Esophagus (tissue), 2 donors: ENCODE measurements at regions not wholly inside any gene's neighbourhood (a gene's known extent, or its start where the extent isn't known, plus 50 kb on each side); places are given as distances from the start of the nearest gene placed in this dataset.

ENCODE experiments used
- H3K27ac ChIP-seq, 2 donors: one replicate each; pipeline ENCODE4 v1.5.1; 2013; ENCODE audit warnings: low read depth in 2 of 2, mild to moderate bottlenecking in 2 of 2, inconsistent platforms in 1 of 2, low read length in 1 of 2, moderate library complexity in 1 of 2
- H3K27me3 ChIP-seq, 2 donors: one replicate each; pipeline ENCODE4 v1.6.1; 2013; ENCODE audit warnings: low read length in 2 of 2, control low read depth in 1 of 2, mild to moderate bottlenecking in 1 of 2; ENCODE audit not compliant: insufficient read depth in 2 of 2, control insufficient read depth in 1 of 2
- H3K36me3 ChIP-seq, 2 donors: one replicate each; pipeline ENCODE4 v1.6.1; 2013; ENCODE audit warnings: low read length in 1 of 2; ENCODE audit not compliant: control insufficient read depth in 2 of 2, insufficient read depth in 2 of 2
- H3K4me1 ChIP-seq, 2 donors: one replicate each; pipeline ENCODE4 v1.6.1; 2013; ENCODE audit warnings: low read length in 1 of 2; ENCODE audit not compliant: control insufficient read depth in 2 of 2, insufficient read depth in 2 of 2
- H3K4me3 ChIP-seq, 2 donors: one replicate each; pipeline ENCODE4 v1.5.1; 2013; ENCODE audit warnings: low read length in 2 of 2, mild to moderate bottlenecking in 2 of 2, low read depth in 1 of 2, moderate library complexity in 1 of 2
- H3K9me3 ChIP-seq, 2 donors: one replicate each; pipeline ENCODE4 v1.6.1; 2013; ENCODE audit warnings: mild to moderate bottlenecking in 2 of 2, low read depth in 1 of 2, low read length in 1 of 2, moderate library complexity in 1 of 2; ENCODE audit not compliant: control insufficient read depth in 2 of 2, insufficient read depth in 1 of 2
- WGBS, 2 donors: extraction: QIAGEN DNeasy Blood & Tissue Kit; methylation state at CpG; one replicate each; pipeline ENCODE4 v1.1.7; 2013; 5-methylcytosine and 5-hydroxymethylcytosine counted together
- donor health status: healthy with polysubstance abuse.
- donor health status: Bipolar disorder and iron deficiency.

- H3K27ac ChIP-seq = no peak overlapping the region
- no peaks in the 10 kb centered on the region for H3K36me3 ChIP-seq
- H3K9me3 ChIP-seq = no peaks in the 10 kb centered on the region
- 81 to 92% methylated on average over 2 of the region's 2 CpGs for WGBS, 2 donors
- no peaks in the 10 kb centered on the region for H3K4me1 ChIP-seq
- H3K4me3 ChIP-seq = no peak overlapping the region
- H3K27me3 ChIP-seq = no peaks in the 10 kb centered on the region
Observed at GRCh38 chr16:80437707-80438106, 103.1 kb upstream of the DYNLRB2 start.

GRCh38 chr16:80436510-80436909, 104.3 kb upstream of the DYNLRB2 start:
- Histone ChIP-seq H3K36me3 (no peaks in the 10 kb centered on the region), H3K27me3 (no peaks in the 10 kb centered on the region), H3K4me3 (no peak overlapping the region), H3K27ac (no peak overlapping the region), H3K9me3 (no peaks in the 10 kb centered on the region), H3K4me1 (no peaks in the 10 kb centered on the region)

GRCh38 chr16:80433623-80434022, 107.2 kb upstream of the DYNLRB2 start:
- Histone ChIP-seq H3K4me3 (no peak overlapping the region), H3K4me1 (no peaks in the 10 kb centered on the region), H3K27ac (no peak overlapping the region), H3K27me3 (no peaks in the 10 kb centered on the region), H3K9me3 (no peaks in the 10 kb centered on the region), H3K36me3 (no peaks in the 10 kb centered on the region)
- 62 to 69% methylated on average over 2 of the region's 2 CpGs for WGBS, 2 donors

- Histone ChIP-seq H3K9me3 (no peaks in the 10 kb centered on the region), H3K36me3 (no peaks in the 10 kb centered on the region), H3K4me1 (no peaks in the 10 kb centered on the region), H3K27ac (no peak overlapping the region), H3K4me3 (no peak overlapping the region), H3K27me3 (no peaks in the 10 kb centered on the region)
- 77 to 85% methylated on average over 2 of the region's 2 CpGs for WGBS, 2 donors
Observed at GRCh38 chr16:80427795-80428194, 113.0 kb upstream of the DYNLRB2 start.

- H3K4me3 ChIP-seq = no peak overlapping the region
- no peaks in the 10 kb centered on the region for H3K4me1 ChIP-seq
- H3K27me3 ChIP-seq = no peaks in the 10 kb centered on the region
- WGBS, 2 donors = 88 to 90% methylated on average over 8 of the region's 8 CpGs
- no peak overlapping the region for H3K27ac ChIP-seq
- H3K9me3 ChIP-seq = no peaks in the 10 kb centered on the region
- H3K36me3 ChIP-seq = no peaks in the 10 kb centered on the region
Observed at GRCh38 chr16:80418517-80419355, 122.1 kb upstream of the DYNLRB2 start.

GRCh38 chr16:80417706-80418271, 123.0 kb upstream of the DYNLRB2 start:
- Histone ChIP-seq H3K27ac (no peak overlapping the region), H3K36me3 (no peaks in the 10 kb centered on the region), H3K4me3 (no peak overlapping the region), H3K9me3 (no peaks in the 10 kb centered on the region), H3K27me3 (no peaks in the 10 kb centered on the region), H3K4me1 (no peaks in the 10 kb centered on the region)
- WGBS, 2 donors = 84 to 87% methylated on average over 4 of the region's 4 CpGs

GRCh38 chr16:80408014-80408413, 132.8 kb upstream of the DYNLRB2 start:
- Histone ChIP-seq H3K4me3 (no peak overlapping the region), H3K27ac (no peak overlapping the region), H3K4me1 (no peaks in the 10 kb centered on the region), H3K27me3 (no peaks in the 10 kb centered on the region), H3K9me3 (no peaks in the 10 kb centered on the region), H3K36me3 (no peaks in the 10 kb centered on the region)
- 86 to 91% methylated on average over 1 of the region's 1 CpG for whole genome bisulfite sequencing, 2 donors

GRCh38 chr16:80407265-80407987, 133.4 kb upstream of the DYNLRB2 start:
- no peaks in the 10 kb centered on the region for H3K36me3 ChIP-seq
- WGBS, 2 donors = 72 to 83% methylated on average over 3 of the region's 3 CpGs
- no peak overlapping the region for H3K4me3 ChIP-seq
- no peaks in the 10 kb centered on the region for H3K9me3 ChIP-seq
- H3K27me3 ChIP-seq = no peaks in the 10 kb centered on the region
- no peaks in the 10 kb centered on the region for H3K4me1 ChIP-seq
- H3K27ac ChIP-seq = no peak overlapping the region

- H3K4me3 ChIP-seq = no peak overlapping the region
- H3K27me3 ChIP-seq = no peaks in the 10 kb centered on the region
- H3K9me3 ChIP-seq = no peaks in the 10 kb centered on the region
- no peak overlapping the region for H3K27ac ChIP-seq
- H3K4me1 ChIP-seq = no peaks in the 10 kb centered on the region
- no peaks in the 10 kb centered on the region for H3K36me3 ChIP-seq
Observed at GRCh38 chr16:80404847-80405246, 135.9 kb upstream of the DYNLRB2 start.
